ENCODE measurements at regions not wholly inside any gene's neighbourhood (a gene's known extent, or its start where the extent isn't known, plus 50 kb on each side); places are given as distances from the start of the nearest gene placed in this dataset.

- TF ChIP-seq TAF1 (IDR thresholded peaks at IDR 0.05; ENCODE audit: low read depth, low read length) (no peak), POLR2A (IDR thresholded peaks at IDR 0.05; ENCODE audit: low read depth, low read length) (no peak), SPI1 (IDR thresholded peaks at IDR 0.05; ENCODE audit: low read depth, low read length) (no peak), POLR2AphosphoS5 (IDR thresholded peaks at IDR 0.05; ENCODE audit: low read depth, low read length) (no peak), POU2F2 (IDR thresholded peaks at IDR 0.05; ENCODE audit: low read depth, low read length) (no peak)
These were observed 364.3 kb upstream of the TMEM229A start for GRCh38 chr7:124397134-124397533.
